ENCODE measurements at regions not wholly inside any gene's neighbourhood (a gene's known extent, or its start where the extent isn't known, plus 50 kb on each side); places are given as distances from the start of the nearest gene placed in this dataset.

DNA sequence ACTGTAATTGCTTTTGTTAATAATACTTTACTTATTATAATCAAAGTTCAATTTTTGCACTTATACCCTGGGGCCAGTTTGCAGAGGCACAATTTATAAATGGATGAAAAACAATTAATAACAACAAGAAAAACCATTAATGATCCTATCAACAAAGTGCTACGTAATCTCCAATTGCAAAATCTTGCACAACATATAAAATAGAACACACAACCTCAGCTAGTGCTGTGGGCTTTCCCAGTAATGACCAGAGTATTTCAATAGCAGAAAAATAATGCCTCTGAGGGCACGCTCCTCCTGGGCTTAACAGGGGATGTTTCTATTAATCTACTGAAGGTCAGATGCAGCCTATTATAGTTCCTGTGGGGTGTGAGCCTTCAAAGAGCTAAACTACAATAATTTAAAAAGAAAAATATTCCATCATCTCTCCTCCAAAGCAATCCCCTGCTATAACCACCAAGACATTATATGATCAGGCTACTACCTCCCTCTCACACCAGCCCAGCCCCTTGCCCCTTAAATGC is 508.5 kb upstream of the SLIT2 start:
- TF ChIP-seq CTCF (IDR thresholded peaks at IDR 0.05; ENCODE audit: insufficient read depth, low read length, poor library complexity, severe bottlenecking) (no peak), EZH2phosphoT487 (conservative IDR thresholded peaks at IDR 0.05; ENCODE audit: low read length) (no peak)

Data from SU-DHL-6 (cell line).